Astrocyte (in vitro differentiated cells and primary cell): ENCODE measurements at regions not wholly inside any gene's neighbourhood (a gene's known extent, or its start where the extent isn't known, plus 50 kb on each side); places are given as distances from the start of the nearest gene placed in this dataset.

Experiments used
- EZH2 ChIP-seq: IDR thresholded peaks from 2 replicates; pipeline ENCODE4 v1.6.1; 2012; ENCODE audit warnings: mild to moderate bottlenecking, low read length, inconsistent platforms; ENCODE audit not compliant: insufficient read depth
- TF ChIP-seq, protein P1 (sequence below): IDR thresholded peaks from 2 replicates; pipeline ENCODE4 v1.5.1; 2011; ENCODE audit warnings: low read depth, mild to moderate bottlenecking, inconsistent platforms, low read length, moderate library complexity; ENCODE audit not compliant: insufficient read depth

DNA sequence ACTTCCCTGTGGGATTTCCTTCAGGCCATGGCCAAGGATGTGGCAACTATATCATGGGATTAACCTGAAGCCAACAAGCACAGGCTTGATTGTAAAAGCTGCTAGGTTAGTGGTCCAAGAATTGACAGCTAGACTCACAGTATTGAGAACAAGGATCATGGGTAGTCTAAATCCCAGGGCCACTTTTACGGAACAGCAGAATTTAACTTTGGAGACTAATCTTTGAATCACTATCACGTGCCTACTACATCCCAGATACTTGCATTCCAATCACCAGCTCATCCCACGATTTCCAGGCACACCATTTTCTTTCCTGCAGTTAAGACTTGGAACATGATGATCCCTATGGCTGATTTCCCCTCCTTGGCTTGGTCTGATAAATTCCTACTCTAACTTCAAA, 65.6 kb upstream of the ADO start:
- TF ChIP-seq, protein P1, sequence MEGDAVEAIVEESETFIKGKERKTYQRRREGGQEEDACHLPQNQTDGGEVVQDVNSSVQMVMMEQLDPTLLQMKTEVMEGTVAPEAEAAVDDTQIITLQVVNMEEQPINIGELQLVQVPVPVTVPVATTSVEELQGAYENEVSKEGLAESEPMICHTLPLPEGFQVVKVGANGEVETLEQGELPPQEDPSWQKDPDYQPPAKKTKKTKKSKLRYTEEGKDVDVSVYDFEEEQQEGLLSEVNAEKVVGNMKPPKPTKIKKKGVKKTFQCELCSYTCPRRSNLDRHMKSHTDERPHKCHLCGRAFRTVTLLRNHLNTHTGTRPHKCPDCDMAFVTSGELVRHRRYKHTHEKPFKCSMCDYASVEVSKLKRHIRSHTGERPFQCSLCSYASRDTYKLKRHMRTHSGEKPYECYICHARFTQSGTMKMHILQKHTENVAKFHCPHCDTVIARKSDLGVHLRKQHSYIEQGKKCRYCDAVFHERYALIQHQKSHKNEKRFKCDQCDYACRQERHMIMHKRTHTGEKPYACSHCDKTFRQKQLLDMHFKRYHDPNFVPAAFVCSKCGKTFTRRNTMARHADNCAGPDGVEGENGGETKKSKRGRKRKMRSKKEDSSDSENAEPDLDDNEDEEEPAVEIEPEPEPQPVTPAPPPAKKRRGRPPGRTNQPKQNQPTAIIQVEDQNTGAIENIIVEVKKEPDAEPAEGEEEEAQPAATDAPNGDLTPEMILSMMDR: no peak
- no peak for TF ChIP-seq EZH2
